VCaP (cell line): ENCODE measurements at regions not wholly inside any gene's neighbourhood (a gene's known extent, or its start where the extent isn't known, plus 50 kb on each side); places are given as distances from the start of the nearest gene placed in this dataset.

ENCODE experiments used
- H3K27ac ChIP-seq: fragments of 450-650 bp; 2 replicates; pipeline ENCODE4 v1.5.1; 2017
- CTCF ChIP-seq: fragments of 450-650 bp; conservative IDR thresholded peaks from 2 replicates; pipeline ENCODE4 v1.5.1; 2017; ENCODE audit warnings: mild to moderate bottlenecking, moderate library complexity

- TF ChIP-seq CTCF = no peak
- no peak overlapping the region for H3K27ac ChIP-seq
Measured at GRCh38 chr3:59565125-59565524, 515.3 kb upstream of the CFAP20DC start.

DNA sequence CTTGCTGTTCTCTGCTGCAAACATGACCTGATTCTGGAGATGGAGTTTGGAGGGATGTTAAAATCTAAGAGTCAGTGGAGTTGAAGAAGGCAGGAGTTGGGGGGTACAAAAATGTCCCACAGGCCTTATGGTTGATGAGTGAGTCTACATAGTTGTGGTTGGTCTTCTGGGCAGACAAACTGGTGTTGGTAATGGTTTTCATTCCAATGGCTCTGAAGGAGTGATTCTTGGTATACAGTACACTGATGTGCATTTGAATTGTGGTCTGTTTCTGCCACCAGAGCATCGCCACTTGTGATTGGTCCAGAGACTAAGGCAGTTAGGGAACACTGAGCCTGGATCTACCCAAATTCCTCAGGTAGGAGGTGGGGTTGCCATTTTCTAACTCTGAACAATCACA is 514.1 kb upstream of the CFAP20DC start:
- TF ChIP-seq CTCF = no peak
- H3K27ac ChIP-seq = no peak overlapping the region

- no peak for TF ChIP-seq CTCF
- no peak overlapping the region for H3K27ac ChIP-seq
Measured at GRCh38 chr3:59563072-59563605, 513.3 kb upstream of the CFAP20DC start.

DNA sequence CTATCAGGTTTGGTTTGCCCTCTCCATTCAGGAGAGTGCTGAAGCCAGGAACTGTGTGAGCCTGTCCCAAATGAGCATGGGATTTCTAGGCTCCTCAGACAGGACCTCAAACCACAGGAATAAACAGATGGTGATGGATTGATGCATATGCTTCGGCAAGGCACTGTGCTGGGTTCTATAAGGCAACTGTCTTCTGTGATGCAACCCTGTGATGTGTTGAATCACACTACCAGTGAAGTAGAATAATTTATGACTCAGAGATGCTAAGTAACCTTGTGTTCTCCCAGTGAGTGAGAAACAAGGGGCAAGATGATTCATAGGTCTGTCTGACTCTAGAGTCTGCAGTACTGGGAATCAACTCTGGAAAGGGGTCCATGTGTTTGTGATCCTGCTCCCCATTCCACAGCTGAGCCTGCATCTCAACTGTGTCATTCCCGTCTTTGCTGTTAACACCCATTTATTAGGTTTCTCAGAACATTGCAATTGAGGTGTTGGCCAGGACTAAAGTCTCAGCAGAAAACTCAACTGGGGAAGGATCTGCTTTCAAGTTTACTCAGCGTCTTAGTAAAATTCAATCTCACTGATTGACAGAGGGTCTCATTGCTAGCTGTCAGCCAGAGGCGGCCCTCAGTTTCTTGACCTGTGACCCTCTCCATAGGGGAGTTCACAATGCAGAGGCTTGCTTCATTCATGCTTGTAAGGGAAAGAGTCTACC is 510.1 kb upstream of the CFAP20DC start:
- H3K27ac ChIP-seq = no peak overlapping the region
- TF ChIP-seq CTCF = no peak

GRCh38 chr3:59558906-59559720 is 509.3 kb upstream of the CFAP20DC start:
- no peak for TF ChIP-seq CTCF
- H3K27ac ChIP-seq = no peak overlapping the region

GRCh38 chr3:59555593-59556315 is 505.9 kb upstream of the CFAP20DC start:
- no peak overlapping the region for H3K27ac ChIP-seq
- no peak for TF ChIP-seq CTCF

DNA sequence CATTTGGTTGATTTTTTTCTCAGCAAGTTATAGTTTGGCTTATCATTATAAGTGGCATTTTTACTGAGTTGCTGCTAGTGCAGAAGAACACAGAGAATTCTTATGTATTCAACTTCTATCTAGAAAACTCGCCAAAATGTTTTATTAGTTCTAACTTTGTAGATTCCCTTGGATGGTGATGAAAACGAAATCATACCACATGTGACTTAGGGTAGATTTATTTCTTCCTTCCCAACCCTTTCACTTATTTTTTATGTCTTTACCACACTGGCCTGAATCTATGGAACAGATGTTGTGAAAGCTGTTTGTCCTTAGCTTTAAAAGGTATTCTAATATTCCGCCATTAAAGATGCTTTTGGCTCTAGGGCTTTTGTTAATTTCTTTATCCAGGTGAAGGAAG is 503.3 kb upstream of the CFAP20DC start:
- TF ChIP-seq CTCF = no peak
- H3K27ac ChIP-seq = no peak overlapping the region
